Germinal center (tissue), 1 donor: ENCODE measurements at regions not wholly inside any gene's neighbourhood (a gene's known extent, or its start where the extent isn't known, plus 50 kb on each side); places are given as distances from the start of the nearest gene placed in this dataset.

Experiments
- DNase-seq: peaks from one replicate; pipeline ENCODE4 v3.0.0; 2012; ENCODE audit warnings: mixed read lengths, low spot score

DNA sequence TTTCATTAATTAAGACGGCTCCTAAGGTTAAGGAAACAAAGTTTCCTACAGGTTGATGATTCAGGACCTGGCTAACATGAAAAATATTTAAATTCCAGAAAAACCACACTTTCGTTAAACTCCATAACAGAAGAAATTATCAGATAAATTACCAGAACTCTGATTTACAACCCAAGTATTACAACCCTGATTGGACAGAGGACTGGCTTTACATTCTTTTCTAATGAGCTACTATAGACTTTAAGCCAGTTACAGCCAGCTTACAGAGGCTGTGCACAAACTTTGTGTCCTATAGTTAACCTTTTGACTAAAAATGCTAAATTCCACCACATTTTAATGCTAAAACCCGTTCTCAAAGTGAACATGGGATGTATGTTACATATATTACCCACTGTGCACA lies 458.6 kb downstream of the KCNJ3 start:
- no peak for DNase-seq

DNA sequence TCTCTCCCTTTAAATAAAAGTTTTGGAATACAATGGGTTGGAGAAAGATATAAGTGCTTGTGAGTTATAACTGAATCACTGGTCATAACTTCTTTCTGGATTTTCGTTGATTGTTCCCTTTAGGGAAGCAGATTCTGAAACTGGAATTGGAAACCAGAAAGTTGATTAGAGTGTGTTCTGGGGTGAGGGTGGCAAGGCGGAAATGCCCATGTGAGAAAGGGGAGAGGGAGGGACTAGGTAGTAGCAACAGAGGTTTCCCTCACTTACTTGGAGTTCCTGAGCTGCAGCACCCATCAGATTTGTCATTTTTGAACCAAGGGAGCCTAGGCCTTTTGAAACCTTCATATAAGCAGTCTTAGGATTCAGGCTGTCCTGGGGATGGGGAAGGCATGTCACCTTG lies 453.4 kb downstream of the KCNJ3 start:
- no peak for DNase-seq

GRCh38 chr2:155151472-155151871 lies 453.0 kb downstream of the KCNJ3 start:
- DNase-seq = no peak

- peak; percentile 24 for DNase-seq
These were observed 447.3 kb downstream of the KCNJ3 start for GRCh38 chr2:155145758-155146229.

GRCh38 chr2:155141418-155141817 lies 442.9 kb downstream of the KCNJ3 start:
- no peak for DNase-seq

- no peak for DNase-seq
These were observed 427.2 kb downstream of the KCNJ3 start for GRCh38 chr2:155125585-155126230.

- DNase-seq = no peak
These were observed 417.4 kb downstream of the KCNJ3 start for GRCh38 chr2:155115846-155116245.

DNA sequence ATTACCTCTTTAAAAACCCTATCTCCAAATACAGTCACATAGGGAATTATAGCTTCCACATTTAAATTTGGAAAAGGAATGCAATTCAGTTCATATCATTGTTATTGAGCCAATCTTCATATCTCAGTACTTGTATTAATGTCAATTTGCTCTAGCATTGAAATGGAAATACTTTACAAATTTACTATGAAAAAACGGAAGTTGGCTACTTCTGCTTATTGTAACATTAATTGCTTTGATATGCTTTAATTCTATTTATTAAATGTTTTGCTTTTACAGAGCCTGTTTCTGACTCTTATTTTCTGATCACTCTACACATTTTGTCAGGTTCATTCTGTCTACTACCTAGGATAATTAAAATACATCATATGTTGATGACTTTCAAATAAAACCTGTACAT lies 412.6 kb downstream of the KCNJ3 start:
- DNase-seq = no peak

- DNase-seq = no peak
These were observed 411.0 kb downstream of the KCNJ3 start for GRCh38 chr2:155109527-155109926.

DNA sequence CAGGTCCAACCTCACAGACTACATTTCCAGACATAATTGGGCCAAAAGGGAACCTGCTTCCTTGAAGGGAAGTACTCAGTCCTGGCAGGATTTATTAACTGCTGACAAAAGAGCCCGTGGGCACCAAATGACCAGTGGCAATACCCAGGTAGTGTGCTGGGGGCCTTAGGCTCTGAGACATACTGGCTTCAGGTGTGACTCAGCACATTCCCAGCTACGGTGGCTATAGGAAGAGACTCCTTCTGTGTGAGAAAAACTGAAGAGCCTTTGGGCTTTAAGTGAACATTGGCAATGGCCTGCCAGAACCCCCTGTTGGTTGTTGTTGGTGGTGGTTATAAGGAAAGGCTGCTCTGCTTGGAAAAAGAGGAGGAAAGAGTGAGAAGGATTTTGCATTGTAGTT lies 401.8 kb downstream of the KCNJ3 start:
- no peak for DNase-seq

- no peak for DNase-seq
These were observed 401.3 kb downstream of the KCNJ3 start for GRCh38 chr2:155099784-155100183.

DNA sequence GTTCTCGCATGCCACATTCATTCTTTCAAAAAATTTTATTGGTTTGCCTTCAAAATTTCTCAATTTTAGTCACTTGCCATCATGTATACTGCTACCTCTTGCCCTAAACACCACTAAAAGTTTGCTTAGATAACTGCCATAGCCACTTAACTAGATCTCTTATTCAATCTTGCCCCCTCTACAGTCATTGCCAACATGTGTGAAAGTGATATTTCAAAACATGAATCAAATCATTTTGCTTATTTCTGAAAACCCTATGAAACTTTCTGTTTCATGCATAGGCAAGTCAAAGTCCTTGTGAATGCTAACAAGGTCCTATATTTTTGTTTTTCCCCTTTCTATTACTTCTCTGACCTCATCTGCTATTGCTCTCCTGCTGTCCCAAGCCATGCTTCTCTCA lies 397.1 kb downstream of the KCNJ3 start:
- DNase-seq = no peak

GRCh38 chr2:155080373-155080772 lies 381.9 kb downstream of the KCNJ3 start:
- no peak for DNase-seq

GRCh38 chr2:155070489-155070888 lies 372.0 kb downstream of the KCNJ3 start:
- DNase-seq = no peak

DNA sequence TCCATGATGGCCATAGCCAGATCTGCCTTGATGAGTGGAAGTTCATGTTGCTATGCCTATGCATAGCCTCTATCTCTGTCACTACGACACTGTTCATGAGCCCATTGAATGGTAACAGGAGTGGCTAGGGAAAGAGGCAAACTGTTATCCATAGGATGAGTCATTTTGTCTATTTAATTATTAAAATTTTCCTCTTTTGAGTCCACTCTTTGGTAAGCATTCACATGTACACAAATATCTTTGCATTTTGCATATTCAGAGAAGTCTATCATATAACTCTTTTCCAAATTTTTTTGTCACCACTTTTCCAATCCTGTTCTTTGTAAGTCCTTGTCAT lies 364.4 kb downstream of the KCNJ3 start:
- no peak for DNase-seq

GRCh38 chr2:155062250-155062921 lies 363.9 kb downstream of the KCNJ3 start:
- no peak for DNase-seq

DNA sequence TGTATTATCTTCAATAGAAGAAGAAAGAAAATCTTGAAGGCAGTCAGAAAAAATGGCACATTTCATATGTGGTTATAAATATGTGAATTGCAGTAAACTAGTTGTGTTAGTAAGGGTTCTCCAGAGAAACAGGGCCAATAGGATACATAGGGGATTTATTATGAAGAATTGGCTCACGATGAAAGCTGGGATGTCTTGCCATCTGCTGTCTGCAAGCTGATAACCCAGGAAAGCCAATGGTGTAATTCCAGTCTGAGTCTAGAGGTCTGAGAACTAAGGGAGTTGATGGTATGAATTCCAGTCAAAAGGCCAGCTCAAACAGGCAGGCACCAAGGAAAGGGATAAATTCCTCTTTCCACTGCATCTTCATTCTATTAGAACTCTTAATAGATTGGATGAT lies 362.4 kb downstream of the KCNJ3 start:
- DNase-seq = no peak

DNA sequence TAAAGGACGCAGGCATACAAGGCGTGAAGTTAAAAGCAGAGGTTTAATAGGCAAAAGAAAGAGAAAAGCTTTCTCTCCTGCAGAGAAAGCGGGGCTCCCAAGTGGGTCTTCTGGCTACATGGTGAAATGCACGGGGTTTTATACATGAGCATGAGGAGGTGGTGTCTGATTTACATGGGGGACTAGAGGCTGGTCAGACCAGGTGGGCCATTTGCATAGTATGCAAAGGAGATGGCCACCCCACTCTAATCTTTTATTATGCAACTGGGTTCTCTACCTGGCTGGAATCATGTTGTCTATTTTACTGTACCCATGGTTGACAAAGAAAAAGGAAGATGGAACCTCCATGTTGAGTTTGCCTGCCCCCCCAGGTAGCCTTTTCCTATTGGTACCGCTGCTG lies 356.2 kb downstream of the KCNJ3 start:
- DNase-seq = no peak

- DNase-seq = no peak
These were observed 344.6 kb downstream of the KCNJ3 start for GRCh38 chr2:155043097-155043496.

DNA sequence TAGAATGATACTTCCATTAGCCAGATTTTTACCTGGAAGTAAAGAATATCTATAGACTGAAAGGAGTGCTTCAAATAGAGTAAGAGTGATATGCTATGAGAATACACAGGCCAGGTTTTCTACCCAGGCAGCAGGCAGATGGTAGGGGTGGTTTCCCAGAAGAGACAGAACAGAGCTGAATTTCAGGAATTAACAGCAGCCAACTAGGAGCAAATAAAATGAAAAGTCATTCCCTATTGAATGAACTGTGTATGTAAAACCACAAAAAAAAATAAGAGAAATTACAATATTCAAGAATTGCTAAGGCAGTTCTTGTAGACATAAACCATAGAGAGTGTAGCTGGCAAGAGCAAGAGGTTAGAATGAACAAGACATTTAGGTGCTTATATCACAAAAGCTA lies 336.8 kb downstream of the KCNJ3 start:
- no peak for DNase-seq

DNA sequence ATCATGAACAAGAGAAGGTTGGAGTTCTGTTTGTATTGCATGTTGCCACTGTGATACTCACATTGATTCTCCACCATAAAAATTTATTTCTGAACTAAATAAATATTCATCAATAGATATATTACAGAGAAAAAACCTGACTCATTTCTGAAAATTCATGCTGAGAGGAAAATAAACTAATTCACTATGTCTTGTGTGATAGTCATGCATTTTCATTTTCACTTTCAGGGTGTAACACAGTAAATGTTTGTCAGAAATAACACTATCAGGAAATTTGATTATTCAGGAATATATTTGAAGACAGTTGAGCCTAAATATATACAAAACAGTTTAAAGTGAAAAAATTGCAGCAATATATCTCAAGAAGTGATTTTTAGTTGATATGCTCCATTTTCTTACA lies 335.2 kb downstream of the KCNJ3 start:
- DNase-seq = no peak

DNA sequence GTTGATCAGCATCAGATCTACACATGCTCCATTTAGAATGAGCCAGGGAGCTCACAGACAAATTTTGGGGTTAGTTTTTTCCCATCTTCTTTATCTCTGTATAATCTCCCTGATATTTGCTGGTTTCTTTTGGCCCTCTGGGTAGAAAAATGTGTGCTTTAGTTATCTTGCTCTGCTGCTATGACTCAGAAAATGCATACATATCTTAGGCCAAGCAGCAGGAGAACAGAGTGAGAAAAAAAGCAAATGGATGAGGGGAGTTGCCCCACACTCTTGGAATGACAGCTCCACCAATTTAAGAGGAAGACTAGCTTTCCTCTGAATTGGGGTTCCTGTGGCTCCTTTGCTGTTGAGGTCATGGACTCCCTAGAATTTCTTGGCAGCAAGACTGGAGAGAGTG lies 331.8 kb downstream of the KCNJ3 start:
- no peak for DNase-seq

DNA sequence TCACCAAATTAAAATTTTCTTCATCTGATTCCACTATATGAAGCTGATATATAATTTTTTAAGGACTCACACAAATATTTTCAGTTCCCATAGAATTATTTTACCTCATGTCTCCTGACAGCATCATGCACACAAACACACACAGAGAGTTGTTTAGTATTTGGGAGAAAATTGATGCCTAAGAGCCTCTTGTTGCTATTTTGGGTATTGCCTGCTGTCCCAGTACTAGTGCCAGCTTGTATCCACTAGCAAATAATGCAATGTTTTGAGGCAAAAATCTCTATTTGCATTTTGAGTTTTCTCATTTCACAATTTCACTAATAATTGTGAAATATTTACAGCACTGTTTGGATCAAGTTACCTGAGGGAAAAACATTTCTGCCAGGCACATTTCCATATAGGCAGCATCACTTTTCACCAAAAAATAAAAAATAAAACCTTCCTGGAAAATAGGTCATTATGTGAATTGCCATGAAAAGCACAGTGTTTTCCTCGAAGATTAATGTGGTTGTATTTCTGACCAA lies 328.2 kb downstream of the KCNJ3 start:
- no peak for DNase-seq

DNA sequence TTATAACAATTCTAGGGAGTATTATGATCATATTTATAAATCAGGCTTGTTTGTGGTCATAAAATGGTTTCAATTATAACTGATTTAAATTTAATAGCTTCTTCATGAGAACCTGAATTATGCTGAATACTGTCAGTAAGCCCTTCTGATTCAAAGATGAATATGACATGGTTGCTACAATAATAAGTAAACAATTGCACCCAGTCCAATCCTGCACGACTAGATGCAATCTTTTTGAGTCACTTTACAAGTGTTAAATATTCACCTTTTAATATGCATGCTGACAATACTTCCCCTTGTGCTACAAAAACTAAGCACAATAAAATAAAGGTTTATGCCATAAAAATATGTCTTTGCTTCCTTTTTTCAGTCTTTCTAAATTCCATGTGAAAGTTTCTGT lies 325.2 kb downstream of the KCNJ3 start:
- no peak for DNase-seq
